Left lung (tissue), 4 donors: ENCODE measurements at regions not wholly inside any gene's neighbourhood (a gene's known extent, or its start where the extent isn't known, plus 50 kb on each side); places are given as distances from the start of the nearest gene placed in this dataset.

Experiments used
- ATAC-seq: fragments of 200-7000 bp; cut with Tn5 transposase; one replicate; pipeline ENCODE4 v1.9.1; 2020; ENCODE audit warnings: moderate library complexity
- DNase-seq, 4 donors: peaks; one replicate each; pipeline ENCODE4 v3.0.0-alpha.2; 2013 to 2020
- H3K27ac ChIP-seq, 2 donors: fragments of 200-600 bp; sonication (generic) in 1 of 2; one replicate each; pipeline versions ENCODE4 v1.5.0 to v1.8.0; 2020 to 2021
- H3K27me3 ChIP-seq, 2 donors: fragments of 200-600 bp; sonication (generic) in 1 of 2; one replicate each; pipeline versions ENCODE4 v1.5.0 to v1.8.0; 2020 to 2021
- H3K36me3 ChIP-seq, 2 donors: fragments of 200-600 bp; sonication (generic) in 1 of 2; one replicate each; pipeline versions ENCODE4 v1.5.0 to v1.8.0; 2020 to 2021
- H3K4me1 ChIP-seq, 2 donors: fragments of 200-600 bp; one replicate each; pipeline ENCODE4 v1.8.0; 2021
- H3K4me3 ChIP-seq, 2 donors: fragments of 200-600 bp; sonication (generic) in 1 of 2; one replicate each; pipeline versions ENCODE4 v1.5.0 to v1.8.0; 2020 to 2021; ENCODE audit warnings: mild to moderate bottlenecking in 1 of 2
- H3K9me3 ChIP-seq, 2 donors: fragments of 200-600 bp; sonication (generic) in 1 of 2; one replicate each; pipeline versions ENCODE4 v1.5.0 to v1.8.0; 2020 to 2021
- CTCF ChIP-seq, 2 donors: fragments of 200-600 bp; sonication (generic) in 1 of 2; IDR thresholded peaks; one replicate each; pipeline versions ENCODE4 v1.5.0 to v1.8.0; 2021; ENCODE audit warnings: antibody characterized with exemption in 2 of 2
- intact Hi-C, 2 donors: fragments of 100-400 bp; cut with DNase I; formaldehyde crosslinking; loops; one replicate each; pipeline versions ENCODE4 v1.11.2 to v1.14.2; 2022
- donor health status: DM: no; HTN: yes; CAD: no.
- donor health status: DM: no; HTN: no; CAD: no.

GRCh38 chr4:123193802-123194367 is 202.7 kb upstream of the SPRY1 start:
- no peaks in the 10 kb centered on the region for H3K36me3 ChIP-seq
- no peak for ATAC-seq
- intact Hi-C loops: no loop called here
- H3K4me1 ChIP-seq: no peaks in the 10 kb centered on the region
- no peak overlapping the region for H3K4me3 ChIP-seq
- no peak overlapping the region for H3K27ac ChIP-seq
- no peak for TF ChIP-seq CTCF (IDR thresholded peaks at IDR 0.05)
- no peaks in the 10 kb centered on the region for H3K9me3 ChIP-seq
- peak in 1 of 4 donors; percentile 9 for DNase-seq
- no peaks in the 10 kb centered on the region for H3K27me3 ChIP-seq

DNA sequence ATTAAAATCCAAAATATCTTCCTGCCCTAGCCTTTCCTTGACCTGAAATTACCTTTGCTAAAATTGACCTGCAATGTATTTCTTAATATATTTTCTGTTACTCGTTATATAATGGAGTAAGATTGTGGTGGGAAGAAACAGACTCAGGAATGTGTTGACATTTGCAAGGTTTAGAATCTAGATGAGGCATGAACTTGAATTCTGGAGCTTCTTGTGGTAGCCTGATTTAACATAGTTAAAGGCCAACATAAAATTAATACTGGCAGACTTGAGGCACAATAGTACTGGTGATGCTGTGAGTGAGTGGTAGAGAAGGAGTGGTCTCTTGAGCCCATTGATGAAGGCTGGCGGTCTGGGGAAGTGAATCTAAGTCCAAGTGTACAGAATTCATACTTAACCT is 197.9 kb upstream of the SPRY1 start:
- Histone ChIP-seq H3K27me3 (no peaks in the 10 kb centered on the region), H3K9me3 (no peaks in the 10 kb centered on the region), H3K4me1 (no peaks in the 10 kb centered on the region), H3K4me3 (no peak overlapping the region), H3K27ac (no peak overlapping the region), H3K36me3 (no peaks in the 10 kb centered on the region)
- intact Hi-C loops: no loop called here
- ATAC-seq (no peak), DNase-seq (no peak)
- no peak for TF ChIP-seq CTCF (IDR thresholded peaks at IDR 0.05)

DNA sequence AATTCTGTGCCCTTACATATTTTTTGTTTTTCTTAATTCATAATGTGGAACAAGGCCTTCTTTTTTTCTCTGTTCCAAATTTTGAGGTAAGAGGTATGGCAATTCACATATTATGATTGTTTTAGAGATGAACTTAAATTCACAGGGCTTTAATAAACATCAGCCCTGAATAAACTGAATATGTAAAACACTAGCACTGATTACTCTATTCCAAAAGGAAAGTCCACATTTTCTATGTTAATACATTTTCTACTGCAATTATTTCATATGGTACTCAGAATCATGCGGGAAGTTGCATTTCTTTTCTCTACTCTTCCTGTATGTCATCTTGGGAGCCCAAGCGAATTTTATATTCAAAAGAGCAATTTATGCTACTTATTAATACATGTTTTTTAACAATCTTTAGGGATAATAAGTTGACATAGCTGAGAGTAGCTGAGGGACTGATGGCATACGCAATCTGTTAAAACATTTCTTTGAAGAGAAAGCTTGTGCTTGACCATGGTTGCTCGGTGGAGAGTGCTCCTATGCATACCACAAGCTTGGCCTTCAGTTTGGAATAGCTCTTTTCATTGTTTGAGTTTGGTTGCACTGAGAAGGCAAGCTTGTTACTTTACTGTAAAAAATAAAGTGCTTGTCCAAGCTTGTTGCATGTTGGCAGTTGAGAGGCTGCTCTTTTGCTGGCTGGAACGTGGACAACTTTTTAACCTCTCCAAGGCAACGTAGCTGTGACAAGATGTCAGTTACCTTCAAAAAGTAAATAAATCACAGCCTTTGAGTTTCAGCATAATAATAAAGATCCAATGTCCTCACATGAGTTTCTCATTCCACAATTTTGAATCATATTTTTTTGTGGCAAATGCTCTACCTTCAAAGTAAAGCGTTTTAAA is 196.3 kb upstream of the SPRY1 start:
- no peaks in the 10 kb centered on the region for H3K36me3 ChIP-seq
- no peaks in the 10 kb centered on the region for H3K27me3 ChIP-seq
- intact Hi-C loops: no loop called here
- DNase-seq (peak in 1 of 4 donors; percentile 22), ATAC-seq (peak; percentile 91)
- H3K27ac ChIP-seq: no peak overlapping the region
- no peaks in the 10 kb centered on the region for H3K9me3 ChIP-seq
- H3K4me1 ChIP-seq: no peaks in the 10 kb centered on the region
- TF ChIP-seq CTCF (IDR thresholded peaks at IDR 0.05): no peak
- H3K4me3 ChIP-seq: no peak overlapping the region

GRCh38 chr4:123204737-123205136 is 191.9 kb upstream of the SPRY1 start:
- Histone ChIP-seq H3K4me1 (no peaks in the 10 kb centered on the region), H3K27me3 (no peaks in the 10 kb centered on the region), H3K36me3 (no peaks in the 10 kb centered on the region), H3K27ac (no peak overlapping the region), H3K9me3 (no peaks in the 10 kb centered on the region), H3K4me3 (no peak overlapping the region)
- DNase-seq: no peak
- ATAC-seq: no peak
- no peak for TF ChIP-seq CTCF (IDR thresholded peaks at IDR 0.05)
- intact Hi-C loops: no loop called here

DNA sequence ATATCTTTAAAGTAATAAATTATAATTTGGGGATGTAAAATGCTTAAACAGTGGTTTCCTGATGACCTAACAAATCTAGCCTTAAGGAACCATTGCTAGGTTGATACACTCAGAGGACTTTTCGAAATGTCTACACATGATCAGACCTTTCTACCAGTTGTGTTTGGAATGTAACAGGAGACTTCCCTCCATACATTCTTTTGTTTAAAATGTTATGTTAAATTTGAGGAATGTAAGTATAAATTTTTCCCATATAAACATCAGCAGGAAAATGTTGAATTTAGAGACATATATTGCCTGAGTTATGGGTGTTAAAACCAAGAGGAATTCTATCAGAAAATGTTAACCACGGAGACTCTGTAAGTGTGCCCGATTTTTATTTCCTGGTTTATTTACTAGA is 190.6 kb upstream of the SPRY1 start:
- Histone ChIP-seq H3K9me3 (no peaks in the 10 kb centered on the region), H3K4me1 (no peaks in the 10 kb centered on the region), H3K27ac (no peak overlapping the region), H3K4me3 (no peak overlapping the region), H3K36me3 (no peaks in the 10 kb centered on the region), H3K27me3 (no peaks in the 10 kb centered on the region)
- no peak for TF ChIP-seq CTCF (IDR thresholded peaks at IDR 0.05)
- DNase-seq (no peak), ATAC-seq (no peak)
- intact Hi-C loops: no loop called here
